ENCODE measurements at regions not wholly inside any gene's neighbourhood (a gene's known extent, or its start where the extent isn't known, plus 50 kb on each side); places are given as distances from the start of the nearest gene placed in this dataset.

DNA sequence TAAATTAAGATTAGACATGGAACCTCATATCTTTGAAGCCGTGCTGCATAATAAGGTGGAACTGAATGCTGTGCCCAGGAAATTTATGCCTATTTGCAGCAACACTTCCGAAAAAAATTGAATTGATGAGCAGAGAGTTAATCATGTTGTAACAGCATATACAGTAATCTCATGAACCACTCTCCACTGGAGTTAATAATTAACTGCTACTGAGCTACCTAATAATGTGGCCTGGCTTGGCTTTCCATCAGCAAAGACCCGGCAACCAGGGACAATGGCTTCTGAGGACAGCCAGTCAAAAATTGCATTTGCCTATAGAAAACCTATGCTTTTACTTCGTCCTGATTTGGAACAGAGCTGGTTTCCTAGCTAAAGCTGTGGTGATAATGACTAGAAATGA, 63.8 kb upstream of the GATB start:
- no peaks in the 10 kb centered on the region for H3K9me3 Mint-ChIP-seq (ENCODE audit: unreplicated experiment)
- BruUV-seq (replicated peaks): no TSS peak
- ChIA-PET CTCF (no interaction called here), POLR2A (no interaction called here)
- no peaks in the 10 kb centered on the region for H3K36me3 Mint-ChIP-seq (ENCODE audit: insufficient read depth, unreplicated experiment)
- H3K27me3 Mint-ChIP-seq (ENCODE audit: insufficient read depth, unreplicated experiment): no peaks in the 10 kb centered on the region
- TF ChIP-seq, protein P1, sequence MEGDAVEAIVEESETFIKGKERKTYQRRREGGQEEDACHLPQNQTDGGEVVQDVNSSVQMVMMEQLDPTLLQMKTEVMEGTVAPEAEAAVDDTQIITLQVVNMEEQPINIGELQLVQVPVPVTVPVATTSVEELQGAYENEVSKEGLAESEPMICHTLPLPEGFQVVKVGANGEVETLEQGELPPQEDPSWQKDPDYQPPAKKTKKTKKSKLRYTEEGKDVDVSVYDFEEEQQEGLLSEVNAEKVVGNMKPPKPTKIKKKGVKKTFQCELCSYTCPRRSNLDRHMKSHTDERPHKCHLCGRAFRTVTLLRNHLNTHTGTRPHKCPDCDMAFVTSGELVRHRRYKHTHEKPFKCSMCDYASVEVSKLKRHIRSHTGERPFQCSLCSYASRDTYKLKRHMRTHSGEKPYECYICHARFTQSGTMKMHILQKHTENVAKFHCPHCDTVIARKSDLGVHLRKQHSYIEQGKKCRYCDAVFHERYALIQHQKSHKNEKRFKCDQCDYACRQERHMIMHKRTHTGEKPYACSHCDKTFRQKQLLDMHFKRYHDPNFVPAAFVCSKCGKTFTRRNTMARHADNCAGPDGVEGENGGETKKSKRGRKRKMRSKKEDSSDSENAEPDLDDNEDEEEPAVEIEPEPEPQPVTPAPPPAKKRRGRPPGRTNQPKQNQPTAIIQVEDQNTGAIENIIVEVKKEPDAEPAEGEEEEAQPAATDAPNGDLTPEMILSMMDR (IDR thresholded peaks at IDR 0.05; ENCODE audit: insufficient read depth in 1 of 2, low read depth in 1 of 2, low read length in 1 of 2, severe bottlenecking in 1 of 2, unreplicated experiment in 1 of 2): no peak
- Histone ChIP-seq H3K9me3 (no peaks in the 10 kb centered on the region), H3K36me3 (ENCODE audit: control insufficient read depth, insufficient read depth, low read length) (no peaks in the 10 kb centered on the region), H3K4me3 (ENCODE audit: low read depth, low read length) (no peak overlapping the region), H3K4me1 (no peaks in the 10 kb centered on the region), H3K27me3 (replicated peaks; ENCODE audit: control insufficient read depth, insufficient read depth, low read length) (no peaks in the 10 kb centered on the region)
- intact Hi-C loops (cut with micrococcal nuclease; ENCODE audit: unreplicated experiment): no loop called here
- H3K4me1 Mint-ChIP-seq (ENCODE audit: low read depth, unreplicated experiment): no peaks in the 10 kb centered on the region
- no peak overlapping the region for H3K27ac Mint-ChIP-seq (ENCODE audit: unreplicated experiment)
- H3K4me3 Mint-ChIP-seq (ENCODE audit: unreplicated experiment): no peak overlapping the region
- peak in 1 of 2 experiments; percentile 29 for DNase-seq

DNA sequence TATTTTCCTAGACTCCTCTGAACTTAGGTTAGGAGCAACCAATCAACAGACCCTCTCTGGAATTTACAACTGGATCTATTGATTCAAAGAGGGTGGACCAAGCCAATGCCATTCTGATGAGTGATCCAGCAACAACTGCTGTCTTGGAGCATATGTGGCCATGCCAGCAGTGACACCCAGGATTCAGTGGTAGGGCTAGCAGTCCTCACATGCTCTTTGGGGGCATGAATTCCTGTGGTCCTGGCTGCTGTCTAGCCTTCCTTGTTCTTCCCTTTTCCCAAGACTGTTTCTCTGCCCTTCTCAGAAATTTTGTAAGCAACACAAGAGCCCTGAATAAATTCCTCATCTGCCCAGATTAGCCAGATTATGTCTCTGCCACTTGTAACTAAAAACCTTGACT, 61.5 kb upstream of the GATB start:
- Mint-ChIP-seq H3K36me3 (ENCODE audit: insufficient read depth, unreplicated experiment) (no peaks in the 10 kb centered on the region), H3K27me3 (ENCODE audit: insufficient read depth, unreplicated experiment) (no peaks in the 10 kb centered on the region), H3K9me3 (ENCODE audit: unreplicated experiment) (peaks cover 4% of the 10 kb centered on the region), H3K27ac (ENCODE audit: unreplicated experiment) (no peak overlapping the region), H3K4me3 (ENCODE audit: unreplicated experiment) (no peak overlapping the region), H3K4me1 (ENCODE audit: low read depth, unreplicated experiment) (no peaks in the 10 kb centered on the region)
- H3K27me3 ChIP-seq (replicated peaks; ENCODE audit: control insufficient read depth, insufficient read depth, low read length): no peaks in the 10 kb centered on the region
- no TSS peak for BruUV-seq (replicated peaks)
- no peak for DNase-seq
- intact Hi-C loops (cut with micrococcal nuclease; ENCODE audit: unreplicated experiment): no loop called here
- TF ChIP-seq, protein P1 (IDR thresholded peaks at IDR 0.05; ENCODE audit: insufficient read depth in 1 of 2, low read depth in 1 of 2, low read length in 1 of 2, severe bottlenecking in 1 of 2, unreplicated experiment in 1 of 2): no peak
- H3K4me3 ChIP-seq (ENCODE audit: low read depth, low read length): no peak overlapping the region
- CTCF ChIA-PET: no interaction called here
- POLR2A ChIA-PET: no interaction called here
- no peaks in the 10 kb centered on the region for H3K36me3 ChIP-seq (ENCODE audit: control insufficient read depth, insufficient read depth, low read length)
- no peaks in the 10 kb centered on the region; the same call in 1 of the 2 replicates for H3K9me3 ChIP-seq
- H3K4me1 ChIP-seq: no peaks in the 10 kb centered on the region

DNA sequence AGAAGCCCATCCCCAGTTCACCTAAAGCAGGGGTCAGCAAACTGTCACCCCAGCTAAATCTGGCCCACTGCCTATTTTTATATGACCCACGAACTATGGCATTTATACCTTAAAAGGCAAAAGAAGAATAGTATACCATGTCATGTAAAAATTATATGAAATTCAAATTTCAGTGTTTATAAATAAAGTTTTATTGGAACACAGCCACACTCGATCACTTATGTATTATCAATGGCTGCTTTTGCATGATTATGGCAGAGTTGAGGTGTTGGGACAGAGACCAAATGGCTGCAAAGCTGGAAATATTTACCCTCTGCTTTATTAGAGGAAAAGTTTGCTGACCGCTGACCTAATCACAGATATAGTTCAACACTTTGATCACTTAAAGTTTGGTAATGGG, 59.2 kb upstream of the GATB start:
- intact Hi-C loops (cut with micrococcal nuclease; ENCODE audit: unreplicated experiment): no loop called here
- ChIA-PET POLR2A (no interaction called here), CTCF (no interaction called here)
- Mint-ChIP-seq H3K9me3 (ENCODE audit: unreplicated experiment) (peaks cover 15% of the 10 kb centered on the region), H3K36me3 (ENCODE audit: insufficient read depth, unreplicated experiment) (no peaks in the 10 kb centered on the region), H3K4me1 (ENCODE audit: low read depth, unreplicated experiment) (no peaks in the 10 kb centered on the region), H3K27me3 (ENCODE audit: insufficient read depth, unreplicated experiment) (no peaks in the 10 kb centered on the region), H3K4me3 (ENCODE audit: unreplicated experiment) (no peak overlapping the region), H3K27ac (ENCODE audit: unreplicated experiment) (no peak overlapping the region)
- Histone ChIP-seq H3K4me1 (no peaks in the 10 kb centered on the region), H3K36me3 (ENCODE audit: control insufficient read depth, insufficient read depth, low read length) (no peaks in the 10 kb centered on the region), H3K9me3 (no peaks in the 10 kb centered on the region; the same call in 1 of the 2 replicates), H3K4me3 (ENCODE audit: low read depth, low read length) (no peak overlapping the region), H3K27me3 (replicated peaks; ENCODE audit: control insufficient read depth, insufficient read depth, low read length) (no peaks in the 10 kb centered on the region)
- no TSS peak for BruUV-seq (replicated peaks)
- DNase-seq: no peak
- TF ChIP-seq, protein P1 (IDR thresholded peaks at IDR 0.05; ENCODE audit: insufficient read depth in 1 of 2, low read depth in 1 of 2, low read length in 1 of 2, severe bottlenecking in 1 of 2, unreplicated experiment in 1 of 2): no peak

Data from Caco-2 (cell line).